ENCODE measurements at regions not wholly inside any gene's neighbourhood (a gene's known extent, or its start where the extent isn't known, plus 50 kb on each side); places are given as distances from the start of the nearest gene placed in this dataset.
"Not testable (repeated sequence)": the region's sequence is repeated elsewhere in the genome, so short reads cannot be mapped to it uniquely, and the experiment has no call there.

GRCh38 chr2:177002983-177003382, 209.6 kb upstream of the HNRNPA3 start:
- in situ Hi-C loops (cut with HindIII; ENCODE audit: low pct_unique_long_range_greater_than_20kb, low sequenced_read_pairs): no loop called here

GRCh38 chr2:177007726-177008125, 204.9 kb upstream of the HNRNPA3 start:
- CTCF ChIA-PET: not testable (repeated sequence)

More at GRCh38 chr2:177002983-177003382, 209.6 kb upstream of the HNRNPA3 start:
- Histone ChIP-seq H3K4me3 (ENCODE audit: low read depth in 2 of 2, low read length in 2 of 2) (no peak overlapping the region), H3K27ac (ENCODE audit: low read length) (no peak overlapping the region), H3K4me1 (ENCODE audit: control insufficient read depth, insufficient read depth, low read length) (no peaks in the 10 kb centered on the region), H3K9me3 (ENCODE audit: control insufficient read depth, insufficient read depth, low read depth, low read length) (no peaks in the 10 kb centered on the region), H3K27me3 (ENCODE audit: control insufficient read depth, insufficient read depth, low read length) (no peaks in the 10 kb centered on the region), H3K36me3 (ENCODE audit: control insufficient read depth, insufficient read depth, low read length) (no peaks in the 10 kb centered on the region)
- intact Hi-C loops (cut with micrococcal nuclease; ENCODE audit: unreplicated experiment): no loop called here
- no peak for DNase-seq (ENCODE audit: low read depth, low spot score)
- ATAC-seq: no peak
- ChIA-PET CTCF (no interaction called here), POLR2A (no interaction called here)
- no peak for TF ChIP-seq SIN3A (IDR thresholded peaks at IDR 0.05; ENCODE audit: borderline replicate concordance, insufficient read depth, low read depth, low read length)
- TF ChIP-seq REST (IDR thresholded peaks at IDR 0.05; ENCODE audit: insufficient read depth in 1 of 2, low read depth in 2 of 2, low read length in 1 of 2): no peak
- no peak for TF ChIP-seq TCF7L2 (IDR thresholded peaks at IDR 0.05; ENCODE audit: low read depth, low read length)
- BruUV-seq (replicated peaks): no TSS peak

GRCh38 chr2:177008662-177009061, 203.9 kb upstream of the HNRNPA3 start:
- H3K4me3 ChIP-seq (ENCODE audit: low read depth in 2 of 2, low read length in 2 of 2); H3K27ac ChIP-seq (ENCODE audit: low read length); intact Hi-C loops (cut with micrococcal nuclease; ENCODE audit: unreplicated experiment); H3K4me1 ChIP-seq (ENCODE audit: control insufficient read depth, insufficient read depth, low read length); H3K9me3 ChIP-seq (ENCODE audit: control insufficient read depth, insufficient read depth, low read depth, low read length); H3K27me3 ChIP-seq (ENCODE audit: control insufficient read depth, insufficient read depth, low read length); DNase-seq (ENCODE audit: low read depth, low spot score); CTCF ChIA-PET; ATAC-seq; in situ Hi-C loops (cut with HindIII; ENCODE audit: low pct_unique_long_range_greater_than_20kb, low sequenced_read_pairs); BruUV-seq (replicated peaks); H3K36me3 ChIP-seq (ENCODE audit: control insufficient read depth, insufficient read depth, low read length): not testable (repeated sequence)
- POLR2A ChIA-PET: interaction anchor here (0.6 kb wide), 1 partner anchor 267 kb away, joined by 3 read pairs; no protein-coding TSS in a partner anchor

More at GRCh38 chr2:177007726-177008125, 204.9 kb upstream of the HNRNPA3 start:
- POLR2A ChIA-PET; DNase-seq (ENCODE audit: low read depth, low spot score); H3K27ac ChIP-seq (ENCODE audit: low read length); BruUV-seq (replicated peaks); H3K36me3 ChIP-seq (ENCODE audit: control insufficient read depth, insufficient read depth, low read length); ATAC-seq; intact Hi-C loops (cut with micrococcal nuclease; ENCODE audit: unreplicated experiment); H3K9me3 ChIP-seq (ENCODE audit: control insufficient read depth, insufficient read depth, low read depth, low read length); H3K27me3 ChIP-seq (ENCODE audit: control insufficient read depth, insufficient read depth, low read length); H3K4me1 ChIP-seq (ENCODE audit: control insufficient read depth, insufficient read depth, low read length); in situ Hi-C loops (cut with HindIII; ENCODE audit: low pct_unique_long_range_greater_than_20kb, low sequenced_read_pairs); H3K4me3 ChIP-seq (ENCODE audit: low read depth in 2 of 2, low read length in 2 of 2): not testable (repeated sequence)

GRCh38 chr2:177010146-177010545, 202.4 kb upstream of the HNRNPA3 start:
- H3K27me3 ChIP-seq (ENCODE audit: control insufficient read depth, insufficient read depth, low read length): peaks cover 2% of the 10 kb centered on the region; the same call in 1 of the 2 replicates
- POLR2A ChIA-PET: no interaction called here
- CTCF ChIA-PET: no interaction called here
- no peak overlapping the region for H3K4me3 ChIP-seq (ENCODE audit: low read depth in 2 of 2, low read length in 2 of 2)
- intact Hi-C loops (cut with micrococcal nuclease; ENCODE audit: unreplicated experiment) (no loop called here), in situ Hi-C loops (cut with HindIII; ENCODE audit: low pct_unique_long_range_greater_than_20kb, low sequenced_read_pairs) (no loop called here)
- no peak for ATAC-seq
- H3K36me3 ChIP-seq (ENCODE audit: control insufficient read depth, insufficient read depth, low read length): no peaks in the 10 kb centered on the region
- TF ChIP-seq REST (IDR thresholded peaks at IDR 0.05; ENCODE audit: insufficient read depth in 1 of 2, low read depth in 2 of 2, low read length in 1 of 2) (no peak), CTCF (IDR thresholded peaks at IDR 0.05) (no peak), POLR2AphosphoS5 (IDR thresholded peaks at IDR 0.05; ENCODE audit: low read depth, low read length) (no peak), TCF7L2 (IDR thresholded peaks at IDR 0.05; ENCODE audit: low read depth, low read length) (no peak)
- no peak overlapping the region for H3K27ac ChIP-seq (ENCODE audit: low read length)
- no peaks in the 10 kb centered on the region for H3K4me1 ChIP-seq (ENCODE audit: control insufficient read depth, insufficient read depth, low read length)
- BruUV-seq (replicated peaks): no TSS peak
- H3K9me3 ChIP-seq (ENCODE audit: control insufficient read depth, insufficient read depth, low read depth, low read length): no peaks in the 10 kb centered on the region
- no peak for DNase-seq (ENCODE audit: low read depth, low spot score)
